ENCODE measurements at regions not wholly inside any gene's neighbourhood (a gene's known extent, or its start where the extent isn't known, plus 50 kb on each side); places are given as distances from the start of the nearest gene placed in this dataset.

DNA sequence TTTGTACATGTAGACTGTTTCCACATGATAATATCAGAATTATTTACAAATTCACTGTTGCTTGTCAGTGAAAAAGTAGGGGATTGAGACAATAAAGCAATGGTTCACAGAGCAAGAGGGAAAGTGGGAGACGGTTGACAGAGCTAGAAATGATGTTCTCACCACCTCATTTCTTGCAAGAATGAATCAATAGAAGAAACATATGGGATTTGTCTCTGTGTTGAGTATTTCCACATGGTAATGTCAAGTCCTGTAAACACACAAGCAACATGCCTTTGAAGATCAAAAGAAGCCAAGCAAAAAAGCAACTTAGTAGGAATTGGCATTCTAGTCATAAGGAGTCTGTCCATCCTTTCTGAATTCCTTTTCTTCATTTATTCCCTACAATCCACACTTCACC lies 1806.6 kb upstream of the AGA start:
- Histone ChIP-seq H4K91ac (ENCODE audit: low read length) (no peak overlapping the region), H3K14ac (ENCODE audit: low read length in 2 of 2) (no peak overlapping the region), H3K9ac (ENCODE audit: low read length) (no peak overlapping the region), H3K4me2 (ENCODE audit: low read length, poor library complexity, severe bottlenecking) (no peak overlapping the region), H3K23ac (ENCODE audit: low read length in 2 of 2) (no peak overlapping the region), H3K18ac (ENCODE audit: low read depth in 1 of 2, low read length in 2 of 2) (no peak overlapping the region), H3K4me3 (ENCODE audit: insufficient read depth in 1 of 2, low read depth in 1 of 2, low read length in 2 of 2) (no peak overlapping the region), H2BK15ac (ENCODE audit: low read depth, poor library complexity, severe bottlenecking) (no peak overlapping the region), H3K27ac (ENCODE audit: low read length, poor library complexity, severe bottlenecking) (no peak overlapping the region), H3K4me1 (ENCODE audit: control insufficient read depth, insufficient read depth, low read depth, low read length) (no peaks in the 10 kb centered on the region), H2AK5ac (ENCODE audit: low read length, severe bottlenecking) (no peak overlapping the region), H2BK120ac (ENCODE audit: low read depth, low read length) (no peak overlapping the region), H4K8ac (ENCODE audit: low read length) (no peak overlapping the region), H2BK12ac (ENCODE audit: low read length in 2 of 2) (no peak overlapping the region), H3K27me3 (ENCODE audit: control insufficient read depth in 1 of 2, insufficient read depth in 1 of 2, low read length in 2 of 2) (no peaks in the 10 kb centered on the region), H2AFZ (ENCODE audit: low read depth, low read length) (no peak overlapping the region), H3K9me3 (ENCODE audit: control insufficient read depth, low read length) (peaks cover 21% of the 10 kb centered on the region), H3K4ac (ENCODE audit: low read depth in 1 of 2, low read length in 2 of 2) (no peak overlapping the region), H3K79me1 (replicated peaks; ENCODE audit: low read length, poor library complexity, severe bottlenecking) (no peaks in the 10 kb centered on the region), H2BK5ac (ENCODE audit: low read depth, low read length, poor library complexity, severe bottlenecking) (no peak overlapping the region), H3K36me3 (ENCODE audit: control insufficient read depth in 1 of 2, insufficient read depth in 2 of 2, low read depth in 1 of 2, low read length in 2 of 2) (no peaks in the 10 kb centered on the region)
- DNase-seq = peak; percentile 5
- 50% methylated on average over 1 of the region's 1 CpG for WGBS

DNA sequence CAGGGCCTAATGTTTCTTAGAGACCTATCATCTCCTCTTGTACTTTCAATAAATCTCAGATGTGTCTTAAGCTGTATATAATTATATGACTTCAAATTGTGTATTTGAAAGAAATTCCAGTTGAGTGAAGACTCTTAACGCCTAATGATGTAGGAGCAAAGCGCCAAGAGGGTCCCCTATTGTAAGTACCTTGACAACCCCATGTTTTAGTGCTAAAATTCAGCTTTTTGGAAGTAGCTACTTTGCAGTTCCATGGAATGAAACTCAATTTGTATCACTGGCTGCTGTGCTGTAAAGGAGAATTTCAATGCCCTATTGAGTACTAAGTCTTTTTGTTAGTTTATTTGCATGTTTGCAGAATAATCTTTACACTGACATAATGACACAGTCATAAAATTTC lies 1826.6 kb upstream of the AGA start:
- no peaks in the 10 kb centered on the region for H3K79me1 ChIP-seq (replicated peaks; ENCODE audit: low read length, poor library complexity, severe bottlenecking)
- H2AFZ ChIP-seq (ENCODE audit: low read depth, low read length) = no peak overlapping the region
- no peak overlapping the region for H3K4me3 ChIP-seq (ENCODE audit: insufficient read depth in 1 of 2, low read depth in 1 of 2, low read length in 2 of 2)
- DNase-seq = no peak
- H2BK12ac ChIP-seq (ENCODE audit: low read length in 2 of 2) = no peak overlapping the region
- no peak overlapping the region for H3K4ac ChIP-seq (ENCODE audit: low read depth in 1 of 2, low read length in 2 of 2)
- no peak overlapping the region for H2AK5ac ChIP-seq (ENCODE audit: low read length, severe bottlenecking)
- no peaks in the 10 kb centered on the region for H3K4me1 ChIP-seq (ENCODE audit: control insufficient read depth, insufficient read depth, low read depth, low read length)
- no peak overlapping the region for H2BK5ac ChIP-seq (ENCODE audit: low read depth, low read length, poor library complexity, severe bottlenecking)
- H4K8ac ChIP-seq (ENCODE audit: low read length) = no peak overlapping the region
- 92% methylated on average over 2 of the region's 2 CpGs for WGBS
- no peak overlapping the region for H3K9ac ChIP-seq (ENCODE audit: low read length)
- no peak overlapping the region for H2BK15ac ChIP-seq (ENCODE audit: low read depth, poor library complexity, severe bottlenecking)
- H3K36me3 ChIP-seq (ENCODE audit: control insufficient read depth in 1 of 2, insufficient read depth in 2 of 2, low read depth in 1 of 2, low read length in 2 of 2) = no peaks in the 10 kb centered on the region
- H3K4me2 ChIP-seq (ENCODE audit: low read length, poor library complexity, severe bottlenecking) = no peak overlapping the region
- H3K18ac ChIP-seq (ENCODE audit: low read depth in 1 of 2, low read length in 2 of 2) = no peak overlapping the region
- no peak overlapping the region for H2BK120ac ChIP-seq (ENCODE audit: low read depth, low read length)
- no peak overlapping the region for H3K14ac ChIP-seq (ENCODE audit: low read length in 2 of 2)
- no peak overlapping the region for H4K91ac ChIP-seq (ENCODE audit: low read length)
- no peak overlapping the region for H3K27ac ChIP-seq (ENCODE audit: low read length, poor library complexity, severe bottlenecking)
- peaks cover 34% of the 10 kb centered on the region for H3K9me3 ChIP-seq (ENCODE audit: control insufficient read depth, low read length)
- H3K23ac ChIP-seq (ENCODE audit: low read length in 2 of 2) = no peak overlapping the region
- H3K27me3 ChIP-seq (ENCODE audit: control insufficient read depth in 1 of 2, insufficient read depth in 1 of 2, low read length in 2 of 2) = no peaks in the 10 kb centered on the region

DNA sequence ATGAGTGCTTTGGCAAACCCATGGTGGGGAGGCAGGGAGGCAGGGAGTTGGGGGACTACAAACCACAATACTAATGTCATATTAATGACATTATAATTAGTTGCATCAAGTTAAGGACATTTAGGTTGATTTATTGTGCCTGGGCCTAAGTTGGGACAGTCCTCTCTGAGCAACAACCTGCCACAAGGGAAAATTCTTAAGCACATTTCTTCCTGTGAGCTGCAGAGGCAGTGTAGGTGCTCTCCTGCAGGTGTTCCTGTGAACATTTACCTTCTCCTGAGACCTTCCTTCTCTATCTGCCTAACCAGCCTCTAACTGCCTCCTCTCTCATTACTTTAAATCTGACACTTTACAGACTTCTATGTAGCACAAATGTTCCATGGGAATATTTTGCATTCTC lies 1830.0 kb upstream of the AGA start:
- Histone ChIP-seq H3K9me3 (ENCODE audit: control insufficient read depth, low read length) (peaks cover 18% of the 10 kb centered on the region), H3K4me2 (ENCODE audit: low read length, poor library complexity, severe bottlenecking) (no peak overlapping the region), H3K27ac (ENCODE audit: low read length, poor library complexity, severe bottlenecking) (no peak overlapping the region), H2BK12ac (ENCODE audit: low read length in 2 of 2) (no peak overlapping the region), H4K8ac (ENCODE audit: low read length) (no peak overlapping the region), H3K14ac (ENCODE audit: low read length in 2 of 2) (no peak overlapping the region), H2AK5ac (ENCODE audit: low read length, severe bottlenecking) (no peak overlapping the region), H3K23ac (ENCODE audit: low read length in 2 of 2) (no peak overlapping the region), H3K27me3 (ENCODE audit: control insufficient read depth in 1 of 2, insufficient read depth in 1 of 2, low read length in 2 of 2) (no peaks in the 10 kb centered on the region), H3K79me1 (replicated peaks; ENCODE audit: low read length, poor library complexity, severe bottlenecking) (no peaks in the 10 kb centered on the region), H3K18ac (ENCODE audit: low read depth in 1 of 2, low read length in 2 of 2) (no peak overlapping the region), H3K9ac (ENCODE audit: low read length) (no peak overlapping the region), H4K91ac (ENCODE audit: low read length) (no peak overlapping the region), H3K4me1 (ENCODE audit: control insufficient read depth, insufficient read depth, low read depth, low read length) (no peaks in the 10 kb centered on the region), H3K36me3 (ENCODE audit: control insufficient read depth in 1 of 2, insufficient read depth in 2 of 2, low read depth in 1 of 2, low read length in 2 of 2) (no peaks in the 10 kb centered on the region), H3K4ac (ENCODE audit: low read depth in 1 of 2, low read length in 2 of 2) (no peak overlapping the region), H2AFZ (ENCODE audit: low read depth, low read length) (no peak overlapping the region), H2BK5ac (ENCODE audit: low read depth, low read length, poor library complexity, severe bottlenecking) (no peak overlapping the region), H3K4me3 (ENCODE audit: insufficient read depth in 1 of 2, low read depth in 1 of 2, low read length in 2 of 2) (no peak overlapping the region), H2BK15ac (ENCODE audit: low read depth, poor library complexity, severe bottlenecking) (no peak overlapping the region), H2BK120ac (ENCODE audit: low read depth, low read length) (no peak overlapping the region)
- DNase-seq = no peak

- Histone ChIP-seq H4K8ac (ENCODE audit: low read length) (no peak overlapping the region), H3K23ac (ENCODE audit: low read length in 2 of 2) (no peak overlapping the region), H3K27ac (ENCODE audit: low read length, poor library complexity, severe bottlenecking) (no peak overlapping the region), H3K4ac (ENCODE audit: low read depth in 1 of 2, low read length in 2 of 2) (no peak overlapping the region), H3K27me3 (ENCODE audit: control insufficient read depth in 1 of 2, insufficient read depth in 1 of 2, low read length in 2 of 2) (no peaks in the 10 kb centered on the region), H3K4me3 (ENCODE audit: insufficient read depth in 1 of 2, low read depth in 1 of 2, low read length in 2 of 2) (no peak overlapping the region), H3K79me1 (replicated peaks; ENCODE audit: low read length, poor library complexity, severe bottlenecking) (no peaks in the 10 kb centered on the region), H3K9me3 (ENCODE audit: control insufficient read depth, low read length) (peaks cover 22% of the 10 kb centered on the region), H3K4me1 (ENCODE audit: control insufficient read depth, insufficient read depth, low read depth, low read length) (no peaks in the 10 kb centered on the region), H3K14ac (ENCODE audit: low read length in 2 of 2) (no peak overlapping the region), H3K4me2 (ENCODE audit: low read length, poor library complexity, severe bottlenecking) (no peak overlapping the region), H2BK5ac (ENCODE audit: low read depth, low read length, poor library complexity, severe bottlenecking) (no peak overlapping the region), H3K36me3 (ENCODE audit: control insufficient read depth in 1 of 2, insufficient read depth in 2 of 2, low read depth in 1 of 2, low read length in 2 of 2) (no peaks in the 10 kb centered on the region), H2AK5ac (ENCODE audit: low read length, severe bottlenecking) (no peak overlapping the region), H4K91ac (ENCODE audit: low read length) (no peak overlapping the region), H2BK12ac (ENCODE audit: low read length in 2 of 2) (no peak overlapping the region), H2BK120ac (ENCODE audit: low read depth, low read length) (no peak overlapping the region), H3K9ac (ENCODE audit: low read length) (no peak overlapping the region), H3K18ac (ENCODE audit: low read depth in 1 of 2, low read length in 2 of 2) (no peak overlapping the region), H2AFZ (ENCODE audit: low read depth, low read length) (no peak overlapping the region), H2BK15ac (ENCODE audit: low read depth, poor library complexity, severe bottlenecking) (no peak overlapping the region)
- DNase-seq = no peak
- 61% methylated on average over 2 of the region's 2 CpGs for WGBS
These were observed 1836.4 kb upstream of the AGA start for GRCh38 chr4:179278647-179279046.

Data from mesenchymal stem cell (in vitro differentiated cells and primary cell).